ENCODE measurements at regions not wholly inside any gene's neighbourhood (a gene's known extent, or its start where the extent isn't known, plus 50 kb on each side); places are given as distances from the start of the nearest gene placed in this dataset.

GRCh38 chr20:58048096-58048702, 180.3 kb downstream of the ANKRD60 start:
- Histone ChIP-seq H3K27me3 (no peaks in the 10 kb centered on the region), H3K4me1 (no peaks in the 10 kb centered on the region), H3K4me3 (no peak overlapping the region), H3K27ac (no peak overlapping the region), H3K36me3 (no peaks in the 10 kb centered on the region), H3K9me3 (peaks cover 0 to 3% (median 0%) of the 10 kb centered on the region in 4 donors)
- 32 to 40% methylated on average over 3 of the region's 3 CpGs for WGBS, 2 donors
- intact Hi-C loops (cut with DNase I) = no loop called here
- DNase-seq = no peak
- TF ChIP-seq POLR2AphosphoS5 (IDR thresholded peaks at IDR 0.05) = no peak
- TF ChIP-seq EP300 (IDR thresholded peaks at IDR 0.05) = no peak
- no peak for TF ChIP-seq CTCF (IDR thresholded peaks at IDR 0.05)
- no peak for TF ChIP-seq POLR2A (IDR thresholded peaks at IDR 0.05)

- H3K4me3 ChIP-seq = no peak overlapping the region
- no peaks in the 10 kb centered on the region for H3K4me1 ChIP-seq
- intact Hi-C loops (cut with DNase I) = no loop called here
- no peak for TF ChIP-seq POLR2AphosphoS5 (IDR thresholded peaks at IDR 0.05)
- TF ChIP-seq CTCF (IDR thresholded peaks at IDR 0.05) = no peak
- TF ChIP-seq EP300 (IDR thresholded peaks at IDR 0.05) = no peak
- TF ChIP-seq POLR2A (IDR thresholded peaks at IDR 0.05) = no peak
- 91% methylated on average over 5 of the region's 5 CpGs for WGBS, 2 donors
- no peaks in the 10 kb centered on the region for H3K27me3 ChIP-seq
- no peaks in the 10 kb centered on the region for H3K9me3 ChIP-seq
- no peak for DNase-seq
- H3K36me3 ChIP-seq = no peaks in the 10 kb centered on the region
- no peak overlapping the region for H3K27ac ChIP-seq
These were observed 182.1 kb downstream of the ANKRD60 start for GRCh38 chr20:58046311-58046710.

- no peak for TF ChIP-seq POLR2A (IDR thresholded peaks at IDR 0.05)
- TF ChIP-seq EP300 (IDR thresholded peaks at IDR 0.05) = no peak
- TF ChIP-seq CTCF (IDR thresholded peaks at IDR 0.05) = no peak
- Histone ChIP-seq H3K27me3 (no peaks in the 10 kb centered on the region), H3K4me3 (no peak overlapping the region), H3K9me3 (no peaks in the 10 kb centered on the region), H3K36me3 (no peaks in the 10 kb centered on the region), H3K27ac (no peak overlapping the region), H3K4me1 (no peaks in the 10 kb centered on the region)
- WGBS, 2 donors = 82 to 91% methylated on average over 7 of the region's 7 CpGs
- no peak for DNase-seq
- intact Hi-C loops (cut with DNase I) = no loop called here
These were observed 182.9 kb downstream of the ANKRD60 start for GRCh38 chr20:58045579-58045978.

GRCh38 chr20:58044931-58045555, 183.4 kb downstream of the ANKRD60 start:
- DNase-seq = no peak
- H3K9me3 ChIP-seq = no peaks in the 10 kb centered on the region
- H3K4me1 ChIP-seq = no peaks in the 10 kb centered on the region
- no peaks in the 10 kb centered on the region for H3K27me3 ChIP-seq
- H3K4me3 ChIP-seq = no peak overlapping the region
- H3K36me3 ChIP-seq = no peaks in the 10 kb centered on the region
- intact Hi-C loops (cut with DNase I) = no loop called here
- 73 to 80% methylated on average over 9 of the region's 9 CpGs for WGBS, 2 donors
- H3K27ac ChIP-seq = no peak overlapping the region
- TF ChIP-seq POLR2AphosphoS5 (IDR thresholded peaks at IDR 0.05) (no peak), CTCF (IDR thresholded peaks at IDR 0.05) (no peak), EP300 (IDR thresholded peaks at IDR 0.05) (no peak), POLR2A (IDR thresholded peaks at IDR 0.05) (no peak)

- intact Hi-C loops (cut with DNase I) = no loop called here
- H3K4me1 ChIP-seq = no peaks in the 10 kb centered on the region
- H3K27me3 ChIP-seq = peaks cover 0 to under 1% (median 0%) of the 10 kb centered on the region in 3 donors
- no peak overlapping the region for H3K4me3 ChIP-seq
- H3K27ac ChIP-seq = no peak overlapping the region
- TF ChIP-seq POLR2A (IDR thresholded peaks at IDR 0.05) (no peak), POLR2AphosphoS5 (IDR thresholded peaks at IDR 0.05) (no peak), CTCF (IDR thresholded peaks at IDR 0.05) (no peak), EP300 (IDR thresholded peaks at IDR 0.05) (no peak)
- no peaks in the 10 kb centered on the region for H3K36me3 ChIP-seq
- WGBS, 2 donors = 87 to 90% methylated on average over 6 of the region's 6 CpGs
- DNase-seq = no peak
- no peaks in the 10 kb centered on the region for H3K9me3 ChIP-seq
These were observed 184.2 kb downstream of the ANKRD60 start for GRCh38 chr20:58044286-58044685.
